GM10266 (cell line): ENCODE measurements at regions not wholly inside any gene's neighbourhood (a gene's known extent, or its start where the extent isn't known, plus 50 kb on each side); places are given as distances from the start of the nearest gene placed in this dataset.

Source experiments
- DNase-seq: peaks from one replicate; pipeline ENCODE4 v3.0.0; 2012; ENCODE audit errors: extremely low spot score
- CTCF ChIP-seq: IDR thresholded peaks from 2 replicates; pipeline ENCODE4 v1.5.1; 2012; ENCODE audit warnings: mild to moderate bottlenecking, low read depth; ENCODE audit not compliant: control insufficient read depth, insufficient read depth; ENCODE audit errors: missing control alignments

- DNase-seq = no peak
- no peak for TF ChIP-seq CTCF
Observed at GRCh38 chr13:73934771-73935170, 199.4 kb downstream of the KLF12 start.

- TF ChIP-seq CTCF = no peak
- DNase-seq = no peak
Observed at GRCh38 chr13:73934215-73934641, 200.0 kb downstream of the KLF12 start.

GRCh38 chr13:73933795-73934194 lies 200.4 kb downstream of the KLF12 start:
- DNase-seq = no peak
- TF ChIP-seq CTCF = no peak

- DNase-seq = no peak
- TF ChIP-seq CTCF = no peak
Observed at GRCh38 chr13:73932091-73932490, 202.1 kb downstream of the KLF12 start.

GRCh38 chr13:73929287-73929932 lies 204.8 kb downstream of the KLF12 start:
- DNase-seq = no peak
- no peak for TF ChIP-seq CTCF

GRCh38 chr13:73924607-73925006 lies 209.6 kb downstream of the KLF12 start:
- no peak for TF ChIP-seq CTCF
- DNase-seq = peak; percentile 9

GRCh38 chr13:73922493-73923393 lies 211.5 kb downstream of the KLF12 start:
- DNase-seq = no peak
- no peak for TF ChIP-seq CTCF
